Neural progenitor cell (in vitro differentiated cells): ENCODE measurements at regions not wholly inside any gene's neighbourhood (a gene's known extent, or its start where the extent isn't known, plus 50 kb on each side); places are given as distances from the start of the nearest gene placed in this dataset.

Experiments
- DNase-seq: peaks from one replicate; pipeline ENCODE4 v3.0.0-alpha.2; 2016; ENCODE audit warnings: low spot score
- H2AFZ ChIP-seq: fragments of 200-600 bp; sonication (generic); replicated peaks from 2 replicates; pipeline ENCODE4 v1.6.1; 2016; ENCODE audit warnings: antibody characterized with exemption
- H3F3A ChIP-seq: fragments of 200-600 bp; sonication (generic); 2 replicates; pipeline ENCODE4 v1.6.1; 2016; ENCODE audit warnings: antibody characterized with exemption, low read depth
- H3K27ac ChIP-seq: fragments of 200-600 bp; sonication (generic); 2 replicates; pipeline ENCODE4 v1.5.1; 2016; ENCODE audit warnings: mild to moderate bottlenecking
- H3K27me3 ChIP-seq: fragments of 200-600 bp; sonication (generic); 2 replicates; pipeline ENCODE4 v1.6.1; 2016; ENCODE audit warnings: mild to moderate bottlenecking, moderate library complexity
- H3K36me3 ChIP-seq: fragments of 200-600 bp; sonication (generic); 2 replicates; pipeline ENCODE4 v1.5.1; 2016
- H3K4me1 ChIP-seq: fragments of 200-600 bp; sonication (generic); 2 replicates; pipeline ENCODE4 v1.6.1; 2016; ENCODE audit warnings: mixed run types
- H3K4me2 ChIP-seq: fragments of 200-600 bp; sonication (generic); 2 replicates; pipeline ENCODE4 v1.6.1; 2016
- H3K4me3 ChIP-seq: fragments of 200-600 bp; sonication (generic); 2 replicates; pipeline ENCODE4 v1.5.1; 2016
- H3K79me2 ChIP-seq: fragments of 200-600 bp; sonication (generic); 2 replicates; pipeline ENCODE4 v1.6.1; 2016; ENCODE audit warnings: low read depth
- H3K9ac ChIP-seq: fragments of 200-600 bp; sonication (generic); 2 replicates; pipeline ENCODE4 v1.6.1; 2016
- H3K9me3 ChIP-seq: fragments of 200-600 bp; sonication (generic); 2 replicates; pipeline ENCODE4 v1.5.1; 2016; ENCODE audit warnings: low read depth
- H4K20me1 ChIP-seq: fragments of 200-600 bp; sonication (generic); 2 replicates; pipeline ENCODE4 v1.6.1; 2016; ENCODE audit warnings: low read depth
- H3K27ac Mint-ChIP-seq: 3 replicates; pipeline ENCODE4 v1.8.0; 2021; ENCODE audit warnings: mixed read lengths
- H3K27me3 Mint-ChIP-seq: 2 replicates; pipeline ENCODE4 v1.8.0; 2022; ENCODE audit warnings: low read depth, mild to moderate bottlenecking, inconsistent platforms, moderate library complexity, mixed read lengths; ENCODE audit not compliant: insufficient read depth
- H3K36me3 Mint-ChIP-seq: 3 replicates; pipeline ENCODE4 v1.8.0; 2021; ENCODE audit warnings: mixed read lengths
- H3K4me1 Mint-ChIP-seq: 3 replicates; pipeline ENCODE4 v1.8.0; 2021; ENCODE audit warnings: mixed read lengths
- H3K4me3 Mint-ChIP-seq: 3 replicates; pipeline ENCODE4 v1.8.0; 2021; ENCODE audit warnings: mild to moderate bottlenecking, moderate library complexity, mixed read lengths
- H3K9me3 Mint-ChIP-seq: 3 replicates; pipeline ENCODE4 v1.8.0; 2020; ENCODE audit warnings: mixed read lengths
- EZH2 ChIP-seq: fragments of 200-600 bp; sonication (generic); IDR thresholded peaks from 2 replicates; pipeline ENCODE4 v1.6.1; 2017; ENCODE audit warnings: antibody characterized with exemption, mild to moderate bottlenecking, moderate library complexity
- EZH2phosphoT487 ChIP-seq: fragments of 200-600 bp; sonication (generic); IDR thresholded peaks from 2 replicates; pipeline ENCODE4 v1.6.1; 2017; ENCODE audit warnings: antibody characterized with exemption
- TF ChIP-seq, protein P1 (sequence below): fragments of 200-600 bp; sonication (generic); IDR thresholded peaks from 2 replicates; pipeline ENCODE4 v1.5.1; 2017; ENCODE audit warnings: antibody characterized with exemption, mild to moderate bottlenecking

DNA sequence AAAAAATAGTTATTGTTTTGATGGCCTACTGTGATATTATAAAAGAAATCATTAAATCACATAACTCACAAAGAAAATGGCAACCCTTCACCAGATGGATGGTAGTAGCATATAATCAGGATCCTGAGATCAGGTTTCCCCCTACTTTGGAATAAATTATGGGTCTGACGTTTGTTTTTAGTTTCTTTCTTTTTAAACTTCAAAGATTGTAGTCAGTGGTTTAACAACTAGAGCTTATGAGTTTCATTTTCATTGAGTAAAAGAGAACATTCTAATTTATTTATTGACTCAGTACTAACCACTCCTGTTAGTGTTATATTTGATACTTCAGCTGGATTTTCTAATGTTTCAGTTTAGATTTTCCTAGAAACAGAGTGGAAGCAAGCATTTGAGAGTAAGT, 218.0 kb upstream of the PCSK5 start:
- H3F3A ChIP-seq = peaks cover 4% of the 10 kb centered on the region
- no peaks in the 10 kb centered on the region for H3K27me3 ChIP-seq
- Mint-ChIP-seq H3K27ac (no peak overlapping the region), H3K4me3 (no peak overlapping the region), H3K36me3 (no peaks in the 10 kb centered on the region), H3K4me1 (peaks cover 6% of the 10 kb centered on the region), H3K27me3 (no peaks in the 10 kb centered on the region), H3K9me3 (peaks cover 10% of the 10 kb centered on the region)
- no peak overlapping the region for H3K27ac ChIP-seq
- no peak overlapping the region for H3K4me2 ChIP-seq
- no peaks in the 10 kb centered on the region for H4K20me1 ChIP-seq
- no peaks in the 10 kb centered on the region for H3K79me2 ChIP-seq
- no peak overlapping the region for H2AFZ ChIP-seq
- H3K9ac ChIP-seq = no peak overlapping the region
- TF ChIP-seq EZH2phosphoT487 = no peak
- TF ChIP-seq, protein P1, sequence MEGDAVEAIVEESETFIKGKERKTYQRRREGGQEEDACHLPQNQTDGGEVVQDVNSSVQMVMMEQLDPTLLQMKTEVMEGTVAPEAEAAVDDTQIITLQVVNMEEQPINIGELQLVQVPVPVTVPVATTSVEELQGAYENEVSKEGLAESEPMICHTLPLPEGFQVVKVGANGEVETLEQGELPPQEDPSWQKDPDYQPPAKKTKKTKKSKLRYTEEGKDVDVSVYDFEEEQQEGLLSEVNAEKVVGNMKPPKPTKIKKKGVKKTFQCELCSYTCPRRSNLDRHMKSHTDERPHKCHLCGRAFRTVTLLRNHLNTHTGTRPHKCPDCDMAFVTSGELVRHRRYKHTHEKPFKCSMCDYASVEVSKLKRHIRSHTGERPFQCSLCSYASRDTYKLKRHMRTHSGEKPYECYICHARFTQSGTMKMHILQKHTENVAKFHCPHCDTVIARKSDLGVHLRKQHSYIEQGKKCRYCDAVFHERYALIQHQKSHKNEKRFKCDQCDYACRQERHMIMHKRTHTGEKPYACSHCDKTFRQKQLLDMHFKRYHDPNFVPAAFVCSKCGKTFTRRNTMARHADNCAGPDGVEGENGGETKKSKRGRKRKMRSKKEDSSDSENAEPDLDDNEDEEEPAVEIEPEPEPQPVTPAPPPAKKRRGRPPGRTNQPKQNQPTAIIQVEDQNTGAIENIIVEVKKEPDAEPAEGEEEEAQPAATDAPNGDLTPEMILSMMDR = no peak
- TF ChIP-seq EZH2 = no peak
- peaks cover 26% of the 10 kb centered on the region for H3K4me1 ChIP-seq
- no peak for DNase-seq
- H3K36me3 ChIP-seq = no peaks in the 10 kb centered on the region
- peaks cover 7% of the 10 kb centered on the region for H3K9me3 ChIP-seq
- H3K4me3 ChIP-seq = no peak overlapping the region

DNA sequence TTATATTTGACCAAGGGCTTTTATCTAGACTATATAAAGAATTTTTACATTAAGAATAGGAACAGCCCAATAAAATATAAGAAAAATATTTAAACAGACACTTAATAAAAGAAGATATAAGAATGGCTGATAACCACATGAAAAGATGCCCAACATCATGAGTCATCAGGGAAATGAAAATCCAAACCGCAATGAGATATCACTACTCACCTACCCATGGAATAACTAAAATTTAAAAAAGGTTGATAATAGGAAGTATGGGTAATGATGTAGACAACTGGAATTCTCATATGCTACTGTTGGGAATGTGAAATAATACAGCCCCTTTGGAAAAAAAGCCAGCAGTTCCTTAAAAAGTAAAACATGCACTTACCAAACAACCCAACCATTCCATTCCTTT, 206.9 kb upstream of the PCSK5 start:
- no peaks in the 10 kb centered on the region for H3K79me2 ChIP-seq
- no peaks in the 10 kb centered on the region for H3K9me3 Mint-ChIP-seq
- H3K4me3 Mint-ChIP-seq = no peak overlapping the region
- no peak overlapping the region for H3K9ac ChIP-seq
- no peaks in the 10 kb centered on the region for H3K36me3 ChIP-seq
- H3K4me1 Mint-ChIP-seq = no peaks in the 10 kb centered on the region
- no peaks in the 10 kb centered on the region for H3F3A ChIP-seq
- no peak for TF ChIP-seq EZH2
- TF ChIP-seq, protein P1 = no peak
- no peak for TF ChIP-seq EZH2phosphoT487
- H3K36me3 Mint-ChIP-seq = no peaks in the 10 kb centered on the region
- H3K4me3 ChIP-seq = no peak overlapping the region
- H3K27ac ChIP-seq = no peak overlapping the region
- H3K4me1 ChIP-seq = no peaks in the 10 kb centered on the region
- no peaks in the 10 kb centered on the region for H3K9me3 ChIP-seq
- no peaks in the 10 kb centered on the region for H3K27me3 Mint-ChIP-seq
- no peak overlapping the region for H3K4me2 ChIP-seq
- H3K27ac Mint-ChIP-seq = no peak overlapping the region
- H4K20me1 ChIP-seq = no peaks in the 10 kb centered on the region
- no peak for DNase-seq
- no peaks in the 10 kb centered on the region for H3K27me3 ChIP-seq
- H2AFZ ChIP-seq = no peak overlapping the region

DNA sequence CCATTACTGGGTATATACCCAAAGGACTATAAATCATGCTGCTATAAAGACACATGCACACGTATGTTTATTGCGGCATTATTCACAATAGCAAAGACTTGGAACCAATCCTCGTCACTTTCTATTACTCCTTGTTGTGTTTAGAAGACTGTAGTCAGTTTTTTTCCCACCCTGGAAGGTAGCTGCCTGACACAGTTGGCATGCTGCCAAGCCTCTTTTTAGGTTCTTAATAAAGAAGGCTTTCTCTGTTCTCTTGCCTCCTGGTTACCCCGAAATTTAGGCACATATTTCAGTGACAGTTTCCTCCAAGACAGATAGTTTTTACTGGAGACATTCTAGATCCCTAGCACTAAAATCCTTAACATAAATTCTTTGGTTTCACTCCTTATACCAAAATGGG, 205.4 kb upstream of the PCSK5 start:
- H3K4me1 ChIP-seq = no peaks in the 10 kb centered on the region
- no peak overlapping the region for H2AFZ ChIP-seq
- H3K9me3 ChIP-seq = no peaks in the 10 kb centered on the region
- no peak for DNase-seq
- no peak overlapping the region for H3K4me2 ChIP-seq
- H3K27me3 Mint-ChIP-seq = no peaks in the 10 kb centered on the region
- H3K4me3 ChIP-seq = no peak overlapping the region
- H3K4me1 Mint-ChIP-seq = no peaks in the 10 kb centered on the region
- no peak overlapping the region for H3K4me3 Mint-ChIP-seq
- no peak overlapping the region for H3K27ac Mint-ChIP-seq
- H3K9me3 Mint-ChIP-seq = no peaks in the 10 kb centered on the region
- H3K27me3 ChIP-seq = no peaks in the 10 kb centered on the region
- H3K36me3 Mint-ChIP-seq = no peaks in the 10 kb centered on the region
- TF ChIP-seq EZH2 (no peak), EZH2phosphoT487 (no peak)
- TF ChIP-seq, protein P1 = no peak
- no peaks in the 10 kb centered on the region for H3F3A ChIP-seq
- H3K27ac ChIP-seq = no peak overlapping the region
- no peaks in the 10 kb centered on the region for H3K79me2 ChIP-seq
- H3K36me3 ChIP-seq = no peaks in the 10 kb centered on the region
- no peaks in the 10 kb centered on the region for H4K20me1 ChIP-seq
- H3K9ac ChIP-seq = no peak overlapping the region
